GM19025 (cell line): ENCODE measurements at regions not wholly inside any gene's neighbourhood (a gene's known extent, or its start where the extent isn't known, plus 50 kb on each side); places are given as distances from the start of the nearest gene placed in this dataset.

Source experiments
- ATAC-seq: cut with Tn5 transposase; IDR thresholded peaks from one replicate; pipeline ENCODE4 v1.9.1; 2021; ENCODE audit warnings: mild to moderate bottlenecking, low read depth, moderate library complexity; ENCODE audit not compliant: unreplicated experiment

- no peak for ATAC-seq
Measured at GRCh38 chr14:97368049-97368448, 570.9 kb downstream of the VRK1 start.

DNA sequence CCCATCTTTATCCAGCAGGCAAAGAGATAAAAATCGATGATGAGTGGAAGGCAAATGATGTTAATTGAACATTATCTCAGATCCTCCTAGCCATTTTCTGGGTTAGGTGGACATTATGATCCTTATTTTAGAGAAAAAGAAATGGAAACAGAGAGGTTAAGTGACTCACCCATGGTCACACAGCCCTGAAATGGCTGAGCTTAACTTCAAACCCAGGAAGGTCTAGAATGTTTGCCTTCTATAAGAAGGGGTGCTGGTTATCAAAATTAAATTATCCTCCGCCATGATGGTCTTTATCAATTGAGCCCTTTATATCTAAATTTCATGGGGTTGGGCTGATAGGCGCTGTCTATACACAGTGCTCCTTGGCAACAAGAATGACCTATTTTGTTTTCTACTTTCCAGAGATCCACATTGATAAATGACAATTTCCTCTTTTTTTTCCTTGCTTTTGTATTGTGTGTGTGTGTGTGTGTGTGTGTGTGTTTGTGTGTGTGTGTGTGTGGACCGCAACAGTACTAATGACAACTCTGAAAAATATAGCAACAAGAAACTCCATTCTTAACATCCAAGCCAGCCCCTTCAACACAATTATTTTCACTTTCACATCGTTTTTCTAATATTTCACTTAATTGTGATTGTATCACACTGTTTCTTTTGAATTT, 571.9 kb downstream of the VRK1 start:
- no peak for ATAC-seq

- no peak for ATAC-seq
Measured at GRCh38 chr14:97369901-97370300, 572.7 kb downstream of the VRK1 start.

DNA sequence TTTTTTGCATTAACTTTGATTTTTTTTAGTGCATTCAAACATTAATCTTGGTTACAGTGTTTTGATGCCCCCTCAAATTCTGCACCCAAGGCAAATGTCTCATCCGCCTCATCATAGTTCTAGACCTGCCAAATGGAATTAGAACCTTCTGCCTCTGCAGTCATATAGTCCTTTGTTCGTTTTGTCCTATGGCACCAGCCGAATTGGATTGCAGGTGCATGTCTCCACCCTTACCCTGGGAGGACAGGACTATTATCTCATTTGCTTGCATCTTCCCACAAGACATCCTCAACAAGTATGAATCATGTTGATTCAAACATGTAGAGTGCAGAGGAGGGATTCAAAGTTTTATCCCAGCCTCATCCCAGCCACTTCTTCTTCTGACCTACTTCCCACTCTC, 579.1 kb downstream of the VRK1 start:
- ATAC-seq: no peak

- ATAC-seq: no peak
Measured at GRCh38 chr14:97377550-97377949, 580.4 kb downstream of the VRK1 start.

DNA sequence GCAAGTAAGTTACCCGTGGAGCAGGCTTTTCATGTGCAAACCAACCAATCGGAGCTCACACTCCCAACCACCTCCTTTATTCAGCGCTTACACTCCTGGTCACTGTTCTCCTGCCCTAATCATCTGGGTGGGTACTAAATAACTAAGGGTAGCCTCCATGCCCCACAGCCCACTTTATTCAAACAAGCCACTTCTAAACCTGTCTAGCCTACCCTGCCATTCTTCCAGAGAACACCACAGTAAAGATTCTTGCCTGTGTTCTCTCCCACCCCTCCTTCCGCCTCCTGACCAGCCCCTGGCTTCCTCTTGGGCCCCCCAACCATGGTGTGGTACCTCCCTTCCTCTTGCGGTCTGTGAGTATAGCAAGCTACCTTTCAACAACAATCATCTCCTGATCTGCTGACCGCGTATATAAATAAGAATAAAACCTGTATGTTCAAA, 581.9 kb downstream of the VRK1 start:
- ATAC-seq: no peak

- no peak for ATAC-seq
Measured at GRCh38 chr14:97380539-97380941, 583.4 kb downstream of the VRK1 start.

- no peak for ATAC-seq
Measured at GRCh38 chr14:97381309-97381708, 584.1 kb downstream of the VRK1 start.

DNA sequence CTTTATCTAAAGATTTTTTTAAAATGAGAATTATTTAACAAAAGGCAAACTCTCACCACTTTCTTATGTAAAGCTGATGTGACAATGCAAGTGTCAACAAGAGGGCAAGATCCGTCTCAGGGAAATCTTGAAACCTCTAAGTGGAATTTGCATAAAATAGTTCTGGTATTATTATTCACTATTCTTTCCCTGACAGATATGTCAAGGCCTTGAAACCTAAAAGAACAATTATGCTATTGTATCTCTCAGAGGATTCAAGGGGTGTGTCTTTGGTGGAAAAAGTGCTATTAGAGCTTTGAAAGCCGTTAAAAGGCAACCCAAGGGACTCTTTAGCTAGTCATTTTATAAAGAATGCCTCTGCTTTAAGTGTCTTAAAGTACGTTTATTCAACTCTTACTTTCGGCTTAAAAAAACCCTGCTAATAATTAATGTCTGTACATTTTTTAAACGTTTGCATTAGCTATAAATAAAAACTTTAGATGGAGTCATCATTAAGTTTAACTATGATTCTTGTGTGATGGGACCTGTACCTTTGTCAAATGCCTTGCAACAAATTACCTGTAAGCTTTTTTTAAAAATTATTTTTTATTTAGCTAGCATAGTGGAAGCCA, 585.5 kb downstream of the VRK1 start:
- no peak for ATAC-seq

DNA sequence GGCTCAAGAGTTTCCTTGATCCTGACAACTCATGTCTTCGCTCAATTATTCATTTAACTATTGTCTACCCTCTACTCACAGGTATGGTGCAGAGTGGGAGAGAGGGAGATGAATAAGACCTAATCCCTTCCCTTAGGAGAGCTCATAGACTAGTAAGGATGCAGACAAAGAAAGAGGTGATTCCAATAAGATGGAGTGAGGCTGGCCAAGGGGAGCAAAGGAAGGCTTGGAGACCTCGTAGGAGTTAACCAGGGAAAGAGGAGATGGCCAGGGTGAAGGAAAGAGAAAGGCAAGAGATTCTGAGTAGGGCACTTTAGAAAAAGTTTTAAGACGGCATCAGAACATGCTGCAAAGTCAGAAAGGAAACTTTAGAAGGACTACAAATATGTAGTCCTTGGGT, 588.5 kb downstream of the VRK1 start:
- no peak for ATAC-seq

GRCh38 chr14:97387252-97387874, 590.2 kb downstream of the VRK1 start:
- no peak for ATAC-seq

- no peak for ATAC-seq
Measured at GRCh38 chr14:97388408-97388807, 591.2 kb downstream of the VRK1 start.

- no peak for ATAC-seq
Measured at GRCh38 chr14:97390096-97390724, 593.0 kb downstream of the VRK1 start.

DNA sequence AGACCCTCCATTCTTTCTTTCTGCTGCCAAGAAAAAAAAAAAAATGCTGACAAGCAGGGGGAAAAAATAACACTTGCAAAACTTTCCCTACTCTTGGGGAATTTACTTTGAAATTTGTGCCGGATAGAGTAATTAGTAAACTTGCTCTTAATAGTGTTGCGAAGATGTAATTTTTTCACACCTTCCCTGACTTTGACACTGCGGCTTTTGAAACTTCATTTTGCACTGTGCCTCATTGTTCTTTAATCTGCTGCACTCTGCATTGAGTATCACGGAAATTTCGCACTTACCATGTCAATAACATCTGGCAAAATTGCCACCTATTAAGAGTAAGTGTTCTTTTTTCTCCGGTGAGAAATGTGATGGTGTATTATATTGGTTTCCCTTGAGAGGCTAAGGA, 596.1 kb downstream of the VRK1 start:
- no peak for ATAC-seq

DNA sequence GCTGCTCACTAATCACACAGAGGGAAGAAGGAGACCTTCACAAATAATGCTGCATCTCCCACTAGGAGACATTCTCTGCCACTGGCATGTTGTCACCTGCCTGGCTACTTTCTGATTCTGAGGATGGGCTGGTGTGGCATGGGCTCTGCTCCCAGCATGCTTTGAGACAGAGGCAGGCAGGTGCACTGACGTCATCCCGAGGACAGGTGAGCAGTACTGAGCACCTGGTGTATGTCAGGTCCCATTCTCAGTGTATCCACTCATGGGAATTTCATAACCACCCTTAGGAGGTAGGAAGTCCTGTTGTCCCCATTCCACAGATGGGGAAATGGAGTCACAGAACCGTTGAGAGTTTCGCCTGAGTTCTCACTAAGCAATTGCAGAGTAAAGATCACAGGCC, 597.9 kb downstream of the VRK1 start:
- ATAC-seq: no peak

GRCh38 chr14:97401714-97402113, 604.5 kb downstream of the VRK1 start:
- no peak for ATAC-seq

DNA sequence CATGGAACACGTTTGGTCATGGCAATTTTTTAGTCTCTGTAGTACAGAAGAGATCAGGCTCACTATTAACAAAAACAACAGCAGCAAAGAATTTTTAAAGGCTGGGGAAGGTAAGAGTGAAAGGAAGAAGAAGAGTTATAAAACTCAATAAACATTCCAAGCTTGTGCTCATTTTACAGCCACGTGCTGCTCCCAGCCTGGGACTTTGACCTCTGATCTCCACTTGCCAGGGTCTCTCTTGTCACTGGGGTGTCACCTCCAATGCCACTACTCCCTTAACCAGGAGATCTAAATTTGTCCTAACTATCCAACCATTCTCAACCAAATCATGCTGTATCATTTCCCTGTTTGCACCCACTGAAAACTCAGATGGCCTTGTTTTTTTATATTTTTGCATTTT, 605.1 kb downstream of the VRK1 start:
- ATAC-seq: no peak

- ATAC-seq: no peak
Measured at GRCh38 chr14:97407701-97408407, 610.7 kb downstream of the VRK1 start.

DNA sequence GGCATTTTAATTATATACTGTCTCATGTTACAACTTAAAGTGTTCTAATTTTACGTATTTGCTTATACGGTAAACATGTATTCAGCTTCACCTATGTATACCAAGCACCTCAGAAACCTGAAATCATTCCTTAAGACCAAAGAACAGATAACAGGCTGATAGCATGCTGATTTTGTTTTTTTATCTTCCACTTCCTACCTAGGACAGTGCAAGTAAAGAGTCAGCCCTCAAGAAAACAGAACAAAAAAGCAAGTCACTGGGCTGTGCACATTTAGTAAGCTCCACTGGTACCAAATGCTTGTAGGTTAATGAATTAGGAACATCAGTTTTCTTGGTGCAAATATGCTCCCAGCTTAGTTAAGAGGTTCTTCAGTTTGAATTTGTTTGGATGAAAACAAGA, 611.3 kb downstream of the VRK1 start:
- no peak for ATAC-seq

GRCh38 chr14:97408937-97409815, 612.0 kb downstream of the VRK1 start:
- no peak for ATAC-seq
